ENCODE measurements at regions not wholly inside any gene's neighbourhood (a gene's known extent, or its start where the extent isn't known, plus 50 kb on each side); places are given as distances from the start of the nearest gene placed in this dataset.
"Not testable (repeated sequence)": the region's sequence is repeated elsewhere in the genome, so short reads cannot be mapped to it uniquely, and the experiment has no call there.

- H3K27ac ChIP-seq: no peak overlapping the region
- H3K4me1 ChIP-seq: no peaks in the 10 kb centered on the region
- H3K4me3 ChIP-seq: no peak overlapping the region
- H3K9me3 ChIP-seq: no peaks in the 10 kb centered on the region
- no peaks in the 10 kb centered on the region for H3K27me3 ChIP-seq
- no peak for DNase-seq (ENCODE audit: low spot score)
- no peak for TF ChIP-seq CTCF (IDR thresholded peaks at IDR 0.05)
- H3K36me3 ChIP-seq: no peaks in the 10 kb centered on the region
Measured at GRCh38 chr7:98735801-98736200, 118.7 kb downstream of the NPTX2 start.

GRCh38 chr7:98736461-98736860, 119.4 kb downstream of the NPTX2 start:
- not testable (repeated sequence) for H3K4me3 ChIP-seq; H3K36me3 ChIP-seq; H3K4me1 ChIP-seq; H3K27ac ChIP-seq; H3K27me3 ChIP-seq; H3K9me3 ChIP-seq; DNase-seq (ENCODE audit: low spot score)

- Histone ChIP-seq H3K9me3 (no peaks in the 10 kb centered on the region), H3K36me3 (no peaks in the 10 kb centered on the region), H3K27me3 (no peaks in the 10 kb centered on the region), H3K4me3 (no peak overlapping the region), H3K4me1 (no peaks in the 10 kb centered on the region), H3K27ac (no peak overlapping the region)
- DNase-seq (ENCODE audit: low spot score): no peak
- TF ChIP-seq CTCF (IDR thresholded peaks at IDR 0.05): no peak
Measured at GRCh38 chr7:98737176-98737575, 120.1 kb downstream of the NPTX2 start.

GRCh38 chr7:98740643-98741042, 123.6 kb downstream of the NPTX2 start:
- H3K36me3 ChIP-seq: no peaks in the 10 kb centered on the region
- no peak overlapping the region for H3K27ac ChIP-seq
- no peaks in the 10 kb centered on the region for H3K27me3 ChIP-seq
- peaks cover 0 to 6% of the 10 kb centered on the region in 2 donors for H3K9me3 ChIP-seq
- H3K4me1 ChIP-seq: no peaks in the 10 kb centered on the region
- H3K4me3 ChIP-seq: no peak overlapping the region
- no peak for DNase-seq (ENCODE audit: low spot score)
- TF ChIP-seq CTCF (IDR thresholded peaks at IDR 0.05): no peak

- Histone ChIP-seq H3K4me3 (no peak overlapping the region), H3K27me3 (no peaks in the 10 kb centered on the region), H3K27ac (no peak overlapping the region), H3K9me3 (peaks cover 0 to 6% of the 10 kb centered on the region in 2 donors), H3K36me3 (no peaks in the 10 kb centered on the region), H3K4me1 (no peaks in the 10 kb centered on the region)
- no peak for DNase-seq (ENCODE audit: low spot score)
- TF ChIP-seq CTCF (IDR thresholded peaks at IDR 0.05): peak; percentile 21 to 75
Measured at GRCh38 chr7:98745722-98746318, 124.0 kb downstream of the TMEM130 start.

- DNase-seq (ENCODE audit: low spot score): no peak
- no peak for TF ChIP-seq CTCF (IDR thresholded peaks at IDR 0.05)
- Histone ChIP-seq H3K4me1 (no peaks in the 10 kb centered on the region), H3K4me3 (no peak overlapping the region), H3K27ac (no peak overlapping the region), H3K27me3 (no peaks in the 10 kb centered on the region), H3K36me3 (no peaks in the 10 kb centered on the region), H3K9me3 (peaks cover 0 to 5% of the 10 kb centered on the region in 2 donors)
Measured at GRCh38 chr7:98748090-98748489, 121.7 kb downstream of the TMEM130 start.
